CD4-positive, alpha-beta T cell treated with Interleukin-6 for 4 hours (primary cell): ENCODE measurements at regions not wholly inside any gene's neighbourhood (a gene's known extent, or its start where the extent isn't known, plus 50 kb on each side); places are given as distances from the start of the nearest gene placed in this dataset.

Source experiments
- DNase-seq: peaks from one replicate; pipeline ENCODE4 v3.0.0-alpha.2; 2020; ENCODE audit warnings: mixed read lengths

- DNase-seq: no peak
Measured at GRCh38 chr22:47298017-47298785, 535.8 kb downstream of the TBC1D22A start.

GRCh38 chr22:47297261-47298016, 535.0 kb downstream of the TBC1D22A start:
- no peak for DNase-seq

GRCh38 chr22:47296405-47297260, 534.2 kb downstream of the TBC1D22A start:
- DNase-seq: no peak

- no peak for DNase-seq
Measured at GRCh38 chr22:47295982-47296381, 533.5 kb downstream of the TBC1D22A start.

- DNase-seq: no peak
Measured at GRCh38 chr22:47295226-47295901, 532.9 kb downstream of the TBC1D22A start.

- no peak for DNase-seq
Measured at GRCh38 chr22:47294576-47294975, 532.1 kb downstream of the TBC1D22A start.

GRCh38 chr22:47294222-47294532, 531.7 kb downstream of the TBC1D22A start:
- no peak for DNase-seq

- no peak for DNase-seq
Measured at GRCh38 chr22:47293368-47294221, 531.1 kb downstream of the TBC1D22A start.

GRCh38 chr22:47292546-47293320, 530.3 kb downstream of the TBC1D22A start:
- no peak for DNase-seq

- no peak for DNase-seq
Measured at GRCh38 chr22:47291565-47292495, 529.4 kb downstream of the TBC1D22A start.

GRCh38 chr22:47290706-47291430, 528.4 kb downstream of the TBC1D22A start:
- no peak for DNase-seq

- no peak for DNase-seq
Measured at GRCh38 chr22:47289336-47289985, 527.0 kb downstream of the TBC1D22A start.

- no peak for DNase-seq
Measured at GRCh38 chr22:47288680-47289079, 526.2 kb downstream of the TBC1D22A start.

GRCh38 chr22:47287516-47287915, 525.1 kb downstream of the TBC1D22A start:
- DNase-seq: no peak

- DNase-seq: no peak
Measured at GRCh38 chr22:47286590-47286989, 524.1 kb downstream of the TBC1D22A start.

- DNase-seq: no peak
Measured at GRCh38 chr22:47285981-47286380, 523.5 kb downstream of the TBC1D22A start.

GRCh38 chr22:47284822-47285221, 522.4 kb downstream of the TBC1D22A start:
- no peak for DNase-seq

GRCh38 chr22:47284360-47284759, 521.9 kb downstream of the TBC1D22A start:
- DNase-seq: no peak
